ENCODE measurements at regions not wholly inside any gene's neighbourhood (a gene's known extent, or its start where the extent isn't known, plus 50 kb on each side); places are given as distances from the start of the nearest gene placed in this dataset.

- H2BK12ac ChIP-seq (ENCODE audit: insufficient read length, low read depth, low read length) = no peak overlapping the region
- DNase-seq = no peak
- Mint-ChIP-seq H3K36me3 (ENCODE audit: insufficient read depth in 1 of 3, low read depth in 3 of 3) (no peaks in the 10 kb centered on the region), H3K4me1 (peaks cover 0 to 7% of the 10 kb centered on the region in 2 experiments), H3K9me3 (no peaks in the 10 kb centered on the region), H3K27ac (no peak overlapping the region), H3K4me3 (no peak overlapping the region), H3K27me3 (ENCODE audit: low read depth) (peaks cover 5% of the 10 kb centered on the region)
- H3K4me1 ChIP-seq (ENCODE audit: insufficient read depth, low read length) = no peaks in the 10 kb centered on the region
- no peak overlapping the region for H3K56ac ChIP-seq (ENCODE audit: insufficient read length, low read depth, low read length)
- no peak overlapping the region for H2BK15ac ChIP-seq (ENCODE audit: low read depth, low read length)
- H3K79me1 ChIP-seq (ENCODE audit: insufficient read depth, low read depth, low read length, poor library complexity, severe bottlenecking) = no peaks in the 10 kb centered on the region
- no peak overlapping the region for H3K4me2 ChIP-seq (ENCODE audit: insufficient read depth, insufficient read length, low read length)
- H2BK20ac ChIP-seq (ENCODE audit: low read depth, low read length, poor library complexity, severe bottlenecking) = no peak overlapping the region
- H4K91ac ChIP-seq (ENCODE audit: insufficient read length, low read depth, low read length) = no peak overlapping the region
- no peak overlapping the region for H2AFZ ChIP-seq (ENCODE audit: low read length)
- no peaks in the 10 kb centered on the region for H3K27me3 ChIP-seq (ENCODE audit: insufficient read depth, low read length)
- no peak overlapping the region for H3K14ac ChIP-seq (ENCODE audit: insufficient read depth, low read length)
- H2AK5ac ChIP-seq (ENCODE audit: insufficient read length, low read length) = no peak overlapping the region
- H4K8ac ChIP-seq (replicated peaks; ENCODE audit: insufficient read length, low read depth, low read length) = no peak overlapping the region
- no peak overlapping the region for H3K23ac ChIP-seq (ENCODE audit: insufficient read length, low read depth, low read length)
- H3K9me3 ChIP-seq (ENCODE audit: control insufficient read depth, low read depth, low read length) = no peaks in the 10 kb centered on the region
- WGBS (ENCODE audit: extremely low coverage, insufficient read length, low lambda C conversion rate) = no CpG with 5 or more reads among the region's 2 CpGs
- no peak for TF ChIP-seq CTCF (conservative IDR thresholded peaks at IDR 0.05)
- H3K4ac ChIP-seq (ENCODE audit: low read depth, low read length) = no peak overlapping the region
- no peak overlapping the region for H3K18ac ChIP-seq (ENCODE audit: insufficient read length, low read depth, low read length)
- H3T11ph ChIP-seq (ENCODE audit: low read length) = no peak overlapping the region
- H4K20me1 ChIP-seq (ENCODE audit: control insufficient read depth, insufficient read depth, insufficient read length) = no peaks in the 10 kb centered on the region
- H3K79me2 ChIP-seq (ENCODE audit: insufficient read depth, low read length) = no peaks in the 10 kb centered on the region
- H3K23me2 ChIP-seq (ENCODE audit: insufficient read length, low read depth, low read length, poor library complexity, severe bottlenecking) = no peaks in the 10 kb centered on the region
- no peak overlapping the region for H2BK120ac ChIP-seq (ENCODE audit: low read depth, low read length, poor library complexity, severe bottlenecking)
- no peak overlapping the region for H2BK5ac ChIP-seq (ENCODE audit: insufficient read length, low read length)
- H3K9ac ChIP-seq (ENCODE audit: extremely low read depth, insufficient read length, low read length) = no peak overlapping the region
- no peak overlapping the region for H3K27ac ChIP-seq (ENCODE audit: insufficient read length, low read depth, low read length)
- no peak overlapping the region for H4K5ac ChIP-seq (ENCODE audit: insufficient read length, low read depth, low read length)
Observed at GRCh38 chr22:19591568-19591967, 67.4 kb upstream of the CLDN5 start.

Data from H9 (cell line).